ENCODE measurements at regions not wholly inside any gene's neighbourhood (a gene's known extent, or its start where the extent isn't known, plus 50 kb on each side); places are given as distances from the start of the nearest gene placed in this dataset.

GRCh38 chr13:59343993-59344822, 819.5 kb downstream of the DIAPH3 start:
- Histone ChIP-seq H3K4me3 (ENCODE audit: insufficient read depth, low read depth, low read length) (no peak overlapping the region), H3K36me3 (ENCODE audit: control insufficient read depth, insufficient read depth, low read length) (no peaks in the 10 kb centered on the region), H3K27ac (ENCODE audit: insufficient read depth, low read depth, low read length, poor library complexity, severe bottlenecking) (no peak overlapping the region), H3K4me1 (ENCODE audit: control insufficient read depth, insufficient read depth, low read length) (no peaks in the 10 kb centered on the region), H3K9me3 (ENCODE audit: control insufficient read depth, low read length) (no peaks in the 10 kb centered on the region), H3K27me3 (ENCODE audit: control insufficient read depth, insufficient read depth, low read length, poor library complexity, severe bottlenecking) (no peaks in the 10 kb centered on the region)
- 93 to 97% methylated on average over 7 to 8 of the region's 8 CpGs for WGBS, 2 experiments

- no peak overlapping the region for H3K4me3 ChIP-seq (ENCODE audit: insufficient read depth, low read depth, low read length)
- no peaks in the 10 kb centered on the region for H3K4me1 ChIP-seq (ENCODE audit: control insufficient read depth, insufficient read depth, low read length)
- H3K27me3 ChIP-seq (ENCODE audit: control insufficient read depth, insufficient read depth, low read length, poor library complexity, severe bottlenecking): no peaks in the 10 kb centered on the region
- 72 to 73% methylated on average over 2 of the region's 2 CpGs for WGBS, 2 experiments
- H3K9me3 ChIP-seq (ENCODE audit: control insufficient read depth, low read length): no peaks in the 10 kb centered on the region
- no peak overlapping the region for H3K27ac ChIP-seq (ENCODE audit: insufficient read depth, low read depth, low read length, poor library complexity, severe bottlenecking)
- H3K36me3 ChIP-seq (ENCODE audit: control insufficient read depth, insufficient read depth, low read length): no peaks in the 10 kb centered on the region
Measured at GRCh38 chr13:59345311-59345710, 818.4 kb downstream of the DIAPH3 start.

GRCh38 chr13:59346999-59347723, 816.6 kb downstream of the DIAPH3 start:
- no peaks in the 10 kb centered on the region for H3K4me1 ChIP-seq (ENCODE audit: control insufficient read depth, insufficient read depth, low read length)
- WGBS, 2 experiments: 82 to 86% methylated on average over 1 to 3 of the region's 8 CpGs
- H3K9me3 ChIP-seq (ENCODE audit: control insufficient read depth, low read length): no peaks in the 10 kb centered on the region
- no peaks in the 10 kb centered on the region for H3K27me3 ChIP-seq (ENCODE audit: control insufficient read depth, insufficient read depth, low read length, poor library complexity, severe bottlenecking)
- no peak overlapping the region for H3K27ac ChIP-seq (ENCODE audit: insufficient read depth, low read depth, low read length, poor library complexity, severe bottlenecking)
- H3K4me3 ChIP-seq (ENCODE audit: insufficient read depth, low read depth, low read length): no peak overlapping the region
- no peaks in the 10 kb centered on the region for H3K36me3 ChIP-seq (ENCODE audit: control insufficient read depth, insufficient read depth, low read length)

GRCh38 chr13:59348617-59349016, 815.1 kb downstream of the DIAPH3 start:
- 100% methylated on average over 1 of the region's 1 CpG; no CpG with 5 or more reads in 1 of the 2 experiments for WGBS, 2 experiments
- Histone ChIP-seq H3K4me1 (ENCODE audit: control insufficient read depth, insufficient read depth, low read length) (no peaks in the 10 kb centered on the region), H3K9me3 (ENCODE audit: control insufficient read depth, low read length) (no peaks in the 10 kb centered on the region), H3K4me3 (ENCODE audit: insufficient read depth, low read depth, low read length) (no peak overlapping the region), H3K27me3 (ENCODE audit: control insufficient read depth, insufficient read depth, low read length, poor library complexity, severe bottlenecking) (no peaks in the 10 kb centered on the region), H3K27ac (ENCODE audit: insufficient read depth, low read depth, low read length, poor library complexity, severe bottlenecking) (no peak overlapping the region), H3K36me3 (ENCODE audit: control insufficient read depth, insufficient read depth, low read length) (no peaks in the 10 kb centered on the region)

- WGBS, 2 experiments: 93 to 95% methylated on average over 2 of the region's 2 CpGs
- Histone ChIP-seq H3K27me3 (ENCODE audit: control insufficient read depth, insufficient read depth, low read length, poor library complexity, severe bottlenecking) (no peaks in the 10 kb centered on the region), H3K4me3 (ENCODE audit: insufficient read depth, low read depth, low read length) (no peak overlapping the region), H3K27ac (ENCODE audit: insufficient read depth, low read depth, low read length, poor library complexity, severe bottlenecking) (no peak overlapping the region), H3K4me1 (ENCODE audit: control insufficient read depth, insufficient read depth, low read length) (no peaks in the 10 kb centered on the region), H3K9me3 (ENCODE audit: control insufficient read depth, low read length) (no peaks in the 10 kb centered on the region), H3K36me3 (ENCODE audit: control insufficient read depth, insufficient read depth, low read length) (no peaks in the 10 kb centered on the region)
Measured at GRCh38 chr13:59352600-59352999, 811.1 kb downstream of the DIAPH3 start.

- no peaks in the 10 kb centered on the region for H3K27me3 ChIP-seq (ENCODE audit: control insufficient read depth, insufficient read depth, low read length, poor library complexity, severe bottlenecking)
- H3K27ac ChIP-seq (ENCODE audit: insufficient read depth, low read depth, low read length, poor library complexity, severe bottlenecking): no peak overlapping the region
- no peak overlapping the region for H3K4me3 ChIP-seq (ENCODE audit: insufficient read depth, low read depth, low read length)
- no peaks in the 10 kb centered on the region for H3K36me3 ChIP-seq (ENCODE audit: control insufficient read depth, insufficient read depth, low read length)
- no peaks in the 10 kb centered on the region for H3K4me1 ChIP-seq (ENCODE audit: control insufficient read depth, insufficient read depth, low read length)
- 94 to 98% methylated on average over 2 to 3 of the region's 3 CpGs for WGBS, 2 experiments
- no peaks in the 10 kb centered on the region for H3K9me3 ChIP-seq (ENCODE audit: control insufficient read depth, low read length)
Measured at GRCh38 chr13:59354665-59355369, 808.9 kb downstream of the DIAPH3 start.

- H3K9me3 ChIP-seq (ENCODE audit: control insufficient read depth, low read length): no peaks in the 10 kb centered on the region
- no peak overlapping the region for H3K27ac ChIP-seq (ENCODE audit: insufficient read depth, low read depth, low read length, poor library complexity, severe bottlenecking)
- H3K36me3 ChIP-seq (ENCODE audit: control insufficient read depth, insufficient read depth, low read length): no peaks in the 10 kb centered on the region
- H3K4me3 ChIP-seq (ENCODE audit: insufficient read depth, low read depth, low read length): no peak overlapping the region
- H3K4me1 ChIP-seq (ENCODE audit: control insufficient read depth, insufficient read depth, low read length): no peaks in the 10 kb centered on the region
- 91 to 92% methylated on average over 8 of the region's 8 CpGs for WGBS, 2 experiments
- H3K27me3 ChIP-seq (ENCODE audit: control insufficient read depth, insufficient read depth, low read length, poor library complexity, severe bottlenecking): no peaks in the 10 kb centered on the region
Measured at GRCh38 chr13:59356607-59357006, 807.1 kb downstream of the DIAPH3 start.

GRCh38 chr13:59358014-59358413, 805.7 kb downstream of the DIAPH3 start:
- Histone ChIP-seq H3K27ac (ENCODE audit: insufficient read depth, low read depth, low read length, poor library complexity, severe bottlenecking) (no peak overlapping the region), H3K4me3 (ENCODE audit: insufficient read depth, low read depth, low read length) (no peak overlapping the region), H3K9me3 (ENCODE audit: control insufficient read depth, low read length) (no peaks in the 10 kb centered on the region), H3K36me3 (ENCODE audit: control insufficient read depth, insufficient read depth, low read length) (no peaks in the 10 kb centered on the region), H3K27me3 (ENCODE audit: control insufficient read depth, insufficient read depth, low read length, poor library complexity, severe bottlenecking) (no peaks in the 10 kb centered on the region), H3K4me1 (ENCODE audit: control insufficient read depth, insufficient read depth, low read length) (no peaks in the 10 kb centered on the region)
- WGBS, 2 experiments: 82 to 83% methylated on average over 6 of the region's 6 CpGs

- Histone ChIP-seq H3K27me3 (ENCODE audit: control insufficient read depth, insufficient read depth, low read length, poor library complexity, severe bottlenecking) (no peaks in the 10 kb centered on the region), H3K36me3 (ENCODE audit: control insufficient read depth, insufficient read depth, low read length) (no peaks in the 10 kb centered on the region), H3K4me1 (ENCODE audit: control insufficient read depth, insufficient read depth, low read length) (no peaks in the 10 kb centered on the region), H3K4me3 (ENCODE audit: insufficient read depth, low read depth, low read length) (no peak overlapping the region), H3K9me3 (ENCODE audit: control insufficient read depth, low read length) (no peaks in the 10 kb centered on the region), H3K27ac (ENCODE audit: insufficient read depth, low read depth, low read length, poor library complexity, severe bottlenecking) (no peak overlapping the region)
Measured at GRCh38 chr13:59360108-59360507, 803.6 kb downstream of the DIAPH3 start.

GRCh38 chr13:59360916-59361315, 802.8 kb downstream of the DIAPH3 start:
- H3K4me3 ChIP-seq (ENCODE audit: insufficient read depth, low read depth, low read length): no peak overlapping the region
- H3K36me3 ChIP-seq (ENCODE audit: control insufficient read depth, insufficient read depth, low read length): no peaks in the 10 kb centered on the region
- H3K27me3 ChIP-seq (ENCODE audit: control insufficient read depth, insufficient read depth, low read length, poor library complexity, severe bottlenecking): no peaks in the 10 kb centered on the region
- no peaks in the 10 kb centered on the region for H3K9me3 ChIP-seq (ENCODE audit: control insufficient read depth, low read length)
- no peaks in the 10 kb centered on the region for H3K4me1 ChIP-seq (ENCODE audit: control insufficient read depth, insufficient read depth, low read length)
- no peak overlapping the region for H3K27ac ChIP-seq (ENCODE audit: insufficient read depth, low read depth, low read length, poor library complexity, severe bottlenecking)

Measured in ectodermal cell (in vitro differentiated cells).